ENCODE measurements at regions not wholly inside any gene's neighbourhood (a gene's known extent, or its start where the extent isn't known, plus 50 kb on each side); places are given as distances from the start of the nearest gene placed in this dataset.
A peak's percentile ranks its signal among the peaks of the same experiment; 100 is the strongest.
"Not testable (repeated sequence)": the region's sequence is repeated elsewhere in the genome, so short reads cannot be mapped to it uniquely, and the experiment has no call there.

DNA sequence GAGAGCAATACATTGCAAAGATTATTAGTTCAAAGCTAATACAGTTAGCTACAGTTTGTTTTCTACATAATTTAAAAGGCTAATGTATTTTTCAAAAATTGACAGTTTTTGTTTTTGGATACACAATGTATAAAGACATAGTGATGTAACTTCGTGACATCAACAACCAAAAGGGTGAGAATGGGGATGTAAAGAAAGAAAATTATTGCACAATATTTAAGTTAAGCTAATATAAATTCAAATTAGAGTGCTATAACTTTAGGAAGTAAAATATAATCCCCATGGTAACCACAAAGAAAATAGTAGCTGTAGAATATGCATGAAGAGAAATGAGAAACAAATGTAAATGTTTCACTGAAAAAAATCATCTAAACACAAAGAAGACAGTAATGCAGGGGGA is 334.4 kb upstream of the DEPDC1 start:
- no peak for DNase-seq

DNA sequence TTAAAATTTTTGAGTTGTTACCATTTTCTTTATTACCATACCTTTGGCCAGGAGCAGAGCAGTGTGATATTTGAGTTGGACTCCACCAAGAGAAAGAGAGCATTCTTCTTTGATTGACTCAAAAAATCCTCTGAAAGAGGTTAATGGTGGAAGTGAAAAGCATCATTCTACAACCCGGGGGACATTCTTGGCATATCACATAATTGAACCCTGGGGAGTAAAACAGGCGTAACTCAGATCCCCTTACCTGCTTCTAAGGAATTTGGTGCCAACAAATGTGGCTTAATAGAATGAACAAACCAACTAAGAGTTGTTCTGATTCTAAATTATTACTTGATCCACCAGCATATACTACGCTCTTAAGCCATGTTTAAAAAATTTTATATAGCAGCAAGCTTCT is 351.1 kb upstream of the DEPDC1 start:
- no peak for DNase-seq

DNA sequence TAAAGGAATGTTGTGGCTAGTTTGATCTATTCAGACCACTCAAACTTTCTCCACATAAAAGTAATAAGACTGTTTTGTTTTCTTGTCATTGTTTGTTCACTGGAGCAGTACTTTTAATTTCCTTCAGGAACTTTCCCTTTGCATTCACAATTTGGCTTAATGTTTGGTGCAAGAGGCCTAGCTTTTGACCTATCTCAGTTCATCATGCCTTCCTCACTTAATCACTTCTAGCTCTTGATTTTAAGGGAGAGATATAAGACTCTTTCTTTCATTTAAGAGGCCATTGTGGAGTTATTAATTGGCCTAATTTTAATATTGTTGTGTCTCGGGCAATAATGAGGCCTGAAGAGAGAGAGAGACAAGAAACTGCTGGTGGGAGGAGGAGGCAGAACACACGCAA is 371.7 kb upstream of the DEPDC1 start:
- no peak for DNase-seq

DNA sequence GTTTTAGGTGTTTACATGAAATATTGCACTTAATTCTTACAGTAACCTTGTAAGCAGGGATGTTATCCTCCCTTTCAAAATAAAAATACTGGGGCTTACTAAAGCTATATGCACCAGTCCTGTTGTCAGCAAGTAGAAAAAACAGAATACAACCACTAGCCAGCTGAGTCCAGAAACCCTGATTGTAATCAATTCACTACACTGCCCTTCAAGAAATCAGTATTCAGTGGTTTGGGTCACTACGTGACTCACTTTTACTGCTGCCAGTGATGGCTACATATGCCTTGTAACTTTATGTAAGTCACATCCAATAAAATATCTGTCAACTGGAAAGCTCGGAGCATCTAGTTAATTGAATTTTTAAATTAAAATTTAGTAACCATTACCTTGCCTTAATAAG is 376.3 kb upstream of the DEPDC1 start:
- no peak for DNase-seq

DNA sequence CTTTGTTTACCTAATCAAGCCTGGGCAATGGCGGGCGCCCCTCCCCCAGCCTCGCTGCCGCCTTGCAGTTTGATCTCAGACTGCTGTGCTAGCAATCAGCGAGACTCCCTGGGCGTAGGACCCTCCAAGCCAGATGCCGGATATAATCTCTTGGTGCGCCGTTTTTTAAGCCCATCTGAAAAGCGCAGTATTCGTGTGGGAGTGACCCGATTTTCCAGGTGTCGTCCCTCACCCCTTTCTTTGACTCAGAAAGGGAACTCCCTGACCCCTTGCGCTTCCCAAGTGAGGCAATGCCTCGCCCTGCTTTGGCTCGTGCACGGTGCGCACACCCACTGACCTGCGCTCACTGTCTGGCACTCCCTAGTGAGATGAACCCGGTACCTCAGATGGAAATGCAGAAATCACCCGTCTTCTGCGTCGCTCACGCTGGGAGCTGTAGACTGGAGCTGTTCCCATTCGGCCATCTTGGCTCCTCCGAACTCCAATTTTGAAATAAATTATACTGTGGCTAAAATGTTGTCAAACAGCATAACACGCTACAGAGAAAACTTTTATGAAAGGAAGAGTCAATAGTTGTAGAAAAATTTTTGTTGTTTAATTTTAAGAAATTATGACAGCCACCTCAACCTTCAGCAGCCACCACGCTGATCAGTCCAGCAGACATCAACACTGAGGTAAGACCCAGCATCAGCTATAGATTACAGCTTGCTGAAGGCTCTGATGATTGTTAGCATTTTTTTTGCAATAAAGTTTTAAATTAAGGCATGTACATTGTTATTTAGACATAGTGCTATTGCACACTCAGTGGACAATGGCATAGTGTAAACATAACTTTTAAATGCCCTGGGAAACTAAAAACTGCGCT is 384.7 kb upstream of the DEPDC1 start:
- DNase-seq: not testable (repeated sequence)

DNA sequence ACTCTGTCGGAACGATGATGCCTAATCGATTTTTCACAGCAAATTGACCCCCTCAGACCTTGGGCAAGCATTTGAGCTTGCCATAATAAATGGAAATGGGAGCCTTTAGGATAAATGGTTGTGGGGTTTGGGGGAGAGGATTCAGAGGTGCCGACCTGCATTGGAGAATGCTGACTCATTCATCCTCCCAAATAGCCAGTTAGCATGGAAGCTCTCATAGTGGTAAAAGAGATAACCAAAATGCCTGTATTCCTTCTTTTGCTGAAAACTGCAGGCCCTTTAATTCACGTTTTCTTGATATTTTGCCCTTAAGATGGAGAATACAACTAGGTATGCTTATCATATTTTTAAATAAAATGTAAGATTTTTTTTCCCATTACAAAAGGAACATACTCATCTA is 392.6 kb upstream of the DEPDC1 start:
- DNase-seq: no peak

DNA sequence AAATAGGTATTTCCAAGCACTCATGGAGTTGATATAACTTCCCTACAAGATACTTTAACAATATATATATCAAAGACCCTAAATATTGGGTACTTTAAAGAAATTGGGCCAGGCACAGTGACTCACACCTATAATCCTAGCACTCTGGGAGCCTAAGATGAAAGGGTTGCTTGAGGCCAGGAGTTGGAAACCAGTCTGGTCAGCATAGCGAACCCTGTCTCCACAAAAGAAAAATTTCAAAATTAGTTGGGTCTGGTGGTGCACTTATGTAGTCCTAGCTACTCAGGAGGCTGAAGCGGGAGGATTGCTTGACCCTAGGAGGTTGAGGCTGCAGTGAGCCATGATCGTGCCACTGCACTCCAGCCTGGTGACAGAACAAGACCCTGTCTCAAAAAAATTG is 393.9 kb upstream of the DEPDC1 start:
- DNase-seq: no peak

DNA sequence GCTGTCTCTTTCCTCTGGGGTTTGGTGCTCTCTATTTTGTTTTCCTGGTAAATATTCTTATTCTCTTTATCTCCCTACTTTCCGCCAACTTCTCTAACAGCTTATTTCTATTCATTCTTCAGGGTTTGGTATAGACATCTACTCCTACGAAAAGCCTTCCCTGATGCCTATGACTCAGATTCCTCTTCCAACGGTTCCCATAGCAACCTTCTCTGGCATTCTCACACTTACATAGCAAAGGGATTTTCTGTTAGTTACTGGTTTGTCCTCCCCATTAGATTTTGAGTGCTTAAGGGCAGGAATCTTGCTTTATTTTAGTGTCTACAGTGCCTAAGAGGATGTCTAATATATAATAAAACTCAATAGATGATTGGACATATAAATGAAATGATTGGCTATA is 407.6 kb upstream of the DEPDC1 start:
- no peak for DNase-seq

DNA sequence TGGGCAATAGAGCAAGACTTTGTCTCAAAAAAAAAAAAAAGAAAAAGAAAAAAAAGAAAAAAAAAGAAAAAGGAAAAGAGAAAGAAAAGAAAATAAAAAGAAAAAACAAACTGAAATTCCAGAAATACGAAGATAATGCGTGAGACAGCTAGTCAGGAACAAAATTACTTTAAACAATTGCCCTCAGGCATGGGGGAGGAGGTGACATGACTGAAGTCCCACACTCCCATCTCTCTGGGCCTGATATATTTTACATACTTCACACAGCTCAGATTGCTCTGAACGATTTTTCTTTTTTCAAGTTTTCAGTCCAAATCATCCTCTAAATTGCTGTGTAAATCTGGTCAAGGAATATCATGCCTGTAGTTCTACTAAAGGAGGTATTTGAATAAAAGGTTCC is 409.5 kb upstream of the DEPDC1 start:
- DNase-seq: no peak

DNA sequence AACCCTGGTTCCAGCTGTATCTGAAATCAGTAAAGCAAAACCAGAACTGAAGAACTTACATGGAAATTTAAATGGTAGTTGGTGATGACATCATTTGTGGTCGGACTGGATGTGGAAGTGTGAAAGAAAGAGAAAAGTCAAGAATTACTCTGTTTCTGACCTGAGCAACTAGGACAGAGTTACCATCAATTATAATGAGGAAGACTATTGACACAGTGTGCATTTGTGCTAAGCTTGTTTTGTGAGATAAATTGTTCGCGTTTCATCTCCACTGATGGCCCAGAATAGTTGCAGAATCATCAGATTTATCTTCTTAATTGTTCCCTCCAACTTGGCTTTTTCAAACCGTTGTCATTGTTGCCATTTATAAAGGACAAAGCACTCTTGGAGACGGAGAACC is 410.6 kb upstream of the DEPDC1 start:
- no peak for DNase-seq

DNA sequence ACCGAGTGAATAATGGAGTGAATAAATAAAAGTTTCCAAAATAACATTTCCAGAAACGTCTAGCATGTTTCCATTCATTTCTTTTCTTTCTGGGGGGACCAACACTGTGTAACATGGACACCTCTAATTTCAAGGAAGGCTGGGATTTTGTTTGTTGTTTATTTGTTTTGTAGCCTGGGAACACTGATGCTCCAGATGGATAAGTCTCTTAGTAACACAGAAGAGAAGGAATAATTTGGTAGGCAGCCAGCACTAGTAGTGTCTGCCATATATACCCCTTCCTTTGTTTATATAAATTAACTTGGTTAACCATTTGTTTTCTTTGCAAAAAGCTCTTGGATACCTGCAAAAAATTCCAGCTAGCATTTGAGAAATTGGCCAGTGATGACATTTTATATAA is 411.4 kb upstream of the DEPDC1 start:
- DNase-seq: no peak

DNA sequence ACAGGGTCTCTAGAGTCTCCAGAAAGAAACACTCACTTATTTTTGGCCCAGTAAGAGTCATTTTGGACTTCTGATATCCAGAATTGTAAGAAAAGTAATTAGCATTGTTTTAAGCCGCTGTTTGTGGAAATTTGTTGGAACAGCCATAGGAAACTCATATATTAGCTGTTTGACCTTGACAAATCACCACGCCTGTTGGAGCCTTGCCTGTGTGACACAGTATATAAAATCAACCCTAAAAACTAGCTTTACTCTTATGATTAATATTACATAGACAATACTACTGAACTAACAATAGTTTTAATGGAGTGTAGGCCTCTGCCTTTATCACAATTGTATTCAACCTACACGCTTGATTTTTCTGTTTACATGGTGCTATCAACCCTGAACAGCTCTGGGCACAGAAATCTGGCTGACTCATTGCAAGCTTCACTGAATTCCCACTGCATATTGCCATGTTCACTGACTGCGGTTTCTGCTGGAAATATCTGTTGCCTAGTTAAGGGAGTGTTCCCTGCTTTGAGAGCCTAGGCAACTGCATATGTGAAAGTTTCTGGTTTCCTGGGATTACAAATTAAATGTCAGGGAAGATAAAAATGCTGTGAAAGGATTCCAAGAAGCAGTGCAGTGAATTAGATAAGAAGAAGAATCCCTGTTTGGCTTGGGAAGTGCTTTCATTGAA is 419.5 kb upstream of the DEPDC1 start:
- peak in 6 of 51 donors; percentile 0 to 25 (median 6) for DNase-seq

DNA sequence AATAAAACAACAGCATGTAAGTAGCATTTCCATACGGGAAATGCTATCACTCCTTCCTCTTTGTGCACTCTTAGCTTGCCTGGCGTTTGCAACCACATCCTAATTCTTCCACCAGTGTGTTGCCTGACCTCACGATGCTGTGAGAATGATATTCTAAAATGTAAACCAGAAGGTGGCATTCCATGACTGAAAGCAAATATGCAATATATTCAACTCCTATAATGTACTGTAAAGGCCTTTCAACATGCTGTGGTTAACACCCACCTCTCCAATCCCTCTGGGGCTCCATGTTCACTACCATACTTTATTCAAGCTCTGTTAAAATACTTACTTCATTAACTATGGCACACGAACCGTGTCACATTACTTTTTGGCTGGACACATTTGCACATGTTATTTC is 420.6 kb upstream of the DEPDC1 start:
- no peak for DNase-seq

DNA sequence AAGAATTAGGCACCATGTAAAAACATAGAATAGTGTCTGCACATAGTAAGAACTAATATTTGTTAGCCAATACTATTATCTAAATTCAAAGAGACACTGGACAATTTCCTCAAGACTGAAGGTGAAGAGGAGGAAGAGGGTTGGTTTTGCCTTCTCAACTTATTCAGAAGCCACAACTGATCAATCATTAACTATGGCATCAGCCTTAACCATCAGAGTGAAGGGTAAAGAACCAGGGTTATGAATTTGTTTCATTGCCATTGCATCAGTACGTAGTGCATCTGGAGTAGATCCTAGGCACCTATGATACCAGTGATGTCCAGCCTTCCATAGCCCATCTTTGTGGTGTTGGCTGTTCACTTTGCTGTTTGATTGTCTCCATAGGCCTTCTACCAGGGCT is 421.7 kb upstream of the DEPDC1 start:
- DNase-seq: no peak

DNA sequence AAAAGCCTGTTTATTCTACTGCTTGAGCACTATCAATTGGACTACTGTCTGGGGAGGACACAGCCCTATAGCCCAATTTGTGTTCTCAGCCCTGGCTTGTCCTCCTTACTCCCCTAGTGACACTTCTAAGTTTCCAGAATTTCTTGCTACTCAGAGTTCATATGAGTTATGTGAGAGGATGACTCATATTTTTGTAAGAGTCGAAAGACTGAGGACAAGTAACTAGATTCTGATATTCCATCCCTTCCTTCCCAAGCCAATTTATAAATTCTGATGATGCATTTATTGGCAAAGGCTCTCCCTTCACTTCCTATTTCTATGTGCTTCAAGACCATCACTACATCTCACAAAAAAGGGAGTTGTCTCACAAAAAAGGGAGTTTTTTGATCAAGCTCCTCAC is 422.2 kb upstream of the DEPDC1 start:
- no peak for DNase-seq

DNA sequence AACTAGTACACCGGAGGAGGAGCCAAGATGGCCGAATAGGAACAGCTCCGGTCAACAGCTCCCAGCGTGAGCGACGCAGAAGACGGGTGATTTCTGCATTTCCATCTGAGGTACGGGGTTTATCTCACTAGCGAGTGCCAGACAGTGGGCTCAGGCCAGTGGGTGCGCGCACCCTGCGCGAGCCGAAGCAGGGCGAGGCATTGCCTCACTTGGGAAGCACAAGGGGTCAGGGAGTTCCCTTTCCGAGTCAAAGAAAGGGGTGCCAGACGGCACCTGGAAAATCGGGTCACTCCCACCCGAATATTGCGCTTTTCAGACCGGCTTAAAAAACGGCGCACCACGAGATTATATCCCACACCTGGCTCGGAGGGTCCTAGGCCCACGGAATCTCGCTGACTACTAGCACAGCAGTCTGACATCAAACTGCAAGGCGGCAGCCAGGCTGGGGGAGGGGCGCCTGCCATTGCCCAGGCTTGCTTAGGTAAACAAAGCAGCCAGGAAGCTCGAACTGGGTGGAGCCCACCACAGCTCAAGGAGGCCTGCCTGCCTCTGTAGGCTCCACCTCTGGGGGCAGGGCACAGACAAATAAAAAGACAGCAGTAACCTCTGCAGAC is 426.7 kb upstream of the DEPDC1 start:
- not testable (repeated sequence) for DNase-seq

DNA sequence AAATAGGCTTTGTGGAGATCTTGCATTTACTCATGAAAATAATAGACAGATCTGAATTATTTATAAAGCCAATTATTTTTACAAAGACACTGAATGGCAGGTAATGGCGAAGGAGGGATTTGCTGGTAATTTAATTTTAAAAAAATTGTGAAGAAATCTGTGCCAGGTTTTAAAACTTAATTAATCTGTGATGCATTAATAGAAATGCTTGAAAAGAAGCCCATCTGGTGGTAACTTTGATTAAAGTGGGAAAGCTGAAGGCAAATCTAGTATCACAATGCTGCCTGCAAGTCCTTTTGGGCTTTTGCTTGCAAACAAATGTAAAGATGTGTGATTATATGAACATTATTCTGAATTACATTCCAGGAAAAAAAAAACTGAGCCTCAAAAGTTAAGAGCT is 433.2 kb upstream of the DEPDC1 start:
- no peak for DNase-seq

DNA sequence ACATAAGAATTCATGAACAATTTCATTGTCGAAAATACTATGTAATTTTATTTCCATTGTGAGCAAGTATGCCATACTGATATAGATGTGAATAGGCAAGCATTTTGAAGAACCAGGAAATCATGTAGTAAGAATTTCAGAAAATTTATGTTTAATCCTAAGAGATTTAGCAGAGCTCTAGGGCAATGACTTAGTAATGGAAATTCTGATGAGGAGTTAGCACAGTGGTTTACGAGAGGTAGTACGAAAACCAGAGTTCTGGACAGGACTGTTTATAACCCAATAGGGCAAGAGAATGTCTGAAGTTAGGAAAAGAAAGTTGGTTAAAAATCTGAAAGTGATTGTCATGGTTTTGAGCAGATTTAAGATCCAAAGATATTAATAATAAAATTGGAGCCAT is 439.6 kb upstream of the DEPDC1 start:
- DNase-seq: no peak

DNA sequence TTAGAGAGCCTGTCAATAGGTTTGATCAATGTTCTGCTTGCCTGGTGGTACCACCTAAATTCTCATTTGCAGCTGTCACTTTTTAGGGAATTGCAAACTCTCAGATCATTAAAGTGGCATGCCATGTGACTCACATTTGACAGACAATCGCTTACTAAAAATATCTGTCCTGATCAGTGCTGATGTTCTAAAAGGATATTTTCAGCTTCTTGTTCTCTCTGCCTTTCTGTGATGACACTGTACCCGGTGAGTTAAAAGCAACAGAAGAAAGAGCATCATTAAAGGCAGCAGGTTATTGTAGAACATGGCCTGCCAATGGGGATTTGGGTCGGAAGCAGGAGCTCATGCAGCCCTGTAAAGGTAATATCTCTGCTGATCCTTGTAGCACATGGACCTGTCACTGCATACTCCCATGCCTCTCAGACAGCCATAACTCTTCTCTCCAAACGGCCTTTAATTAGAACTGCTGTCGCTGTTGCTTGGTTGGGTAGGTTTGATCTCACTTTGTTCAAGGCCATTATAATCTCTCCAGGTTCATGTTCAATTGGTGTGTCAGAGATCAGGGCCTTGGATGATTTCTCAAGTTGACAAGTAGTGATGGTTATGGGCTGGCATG is 441.3 kb upstream of the DEPDC1 start:
- DNase-seq: no peak

DNA sequence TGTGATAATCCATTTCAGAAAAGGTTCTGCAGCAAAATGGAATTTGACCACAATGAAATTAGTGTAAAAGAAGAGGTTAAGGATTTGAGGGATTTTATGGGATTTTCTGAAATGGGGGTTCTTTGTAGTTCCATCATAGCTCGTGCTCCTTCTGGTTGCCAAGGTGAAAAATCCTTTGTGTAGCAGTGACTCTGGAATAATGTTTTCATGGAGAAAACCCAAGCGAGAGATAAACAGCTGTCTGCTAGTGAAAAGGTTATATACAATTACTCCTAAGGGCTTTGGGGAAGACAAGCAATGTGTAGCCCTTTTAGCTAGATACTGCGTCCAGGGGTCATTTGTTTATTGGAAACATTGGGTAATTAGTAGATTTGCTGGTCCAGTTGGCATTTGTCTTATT is 453.2 kb upstream of the DEPDC1 start:
- DNase-seq: no peak

DNA sequence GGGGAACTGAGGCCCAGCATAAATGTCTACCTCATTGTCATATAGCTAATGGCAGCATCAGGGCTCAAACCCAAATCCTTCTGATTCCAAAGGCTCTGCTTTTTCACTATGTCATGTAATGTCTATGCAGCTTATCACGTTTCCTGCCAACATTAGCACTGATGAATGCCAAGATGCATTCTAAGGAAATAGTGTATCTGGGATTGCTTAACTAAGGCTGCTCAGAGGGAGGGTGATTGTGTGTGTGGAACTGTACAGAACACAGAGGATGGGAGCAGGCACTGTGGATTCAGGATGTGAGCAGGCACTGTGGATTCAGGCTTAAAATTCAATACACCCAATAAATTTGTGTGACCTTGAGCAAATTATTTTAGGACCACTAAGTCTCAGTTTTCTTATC is 456.4 kb upstream of the DEPDC1 start:
- DNase-seq: no peak

DNA sequence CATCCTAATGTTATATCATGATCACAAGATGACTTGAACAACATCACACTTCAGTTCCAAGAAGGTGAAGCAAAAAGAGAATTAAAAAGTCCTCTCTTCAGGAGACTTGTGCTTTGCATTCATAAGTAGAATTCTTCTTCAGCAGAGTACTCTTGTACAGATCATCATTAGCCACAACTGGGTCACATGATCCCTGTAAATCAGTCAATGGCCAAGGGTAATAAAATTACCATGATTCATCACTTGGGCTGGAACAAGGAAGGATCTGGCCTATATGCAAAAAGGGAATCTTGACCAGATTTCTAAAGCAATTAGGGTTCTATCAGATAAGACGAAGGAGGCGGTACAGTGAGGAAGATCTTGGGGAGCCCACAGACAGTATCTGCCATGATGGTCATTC is 458.0 kb upstream of the DEPDC1 start:
- no peak for DNase-seq

All from hypothalamus (tissue), 51 donors.